HG03103 (cell line): ENCODE measurements at regions not wholly inside any gene's neighbourhood (a gene's known extent, or its start where the extent isn't known, plus 50 kb on each side); places are given as distances from the start of the nearest gene placed in this dataset.

ENCODE experiments used
- ATAC-seq: cut with Tn5 transposase; IDR thresholded peaks from one replicate; pipeline ENCODE4 v1.9.1; 2021; ENCODE audit warnings: low read depth; ENCODE audit not compliant: unreplicated experiment

GRCh38 chr11:122327528-122327927 is 211.5 kb upstream of the BLID start:
- ATAC-seq, result no peak

GRCh38 chr11:122323754-122324421 is 207.9 kb upstream of the BLID start:
- ATAC-seq, result no peak

- ATAC-seq, result no peak
Measured at GRCh38 chr11:122322329-122322728, 206.3 kb upstream of the BLID start.

GRCh38 chr11:122320671-122321070 is 204.7 kb upstream of the BLID start:
- no peak for ATAC-seq

GRCh38 chr11:122319691-122320620 is 203.9 kb upstream of the BLID start:
- ATAC-seq, result no peak

GRCh38 chr11:122319085-122319484 is 203.1 kb upstream of the BLID start:
- ATAC-seq, result no peak

- ATAC-seq, result no peak
Measured at GRCh38 chr11:122317305-122317704, 201.3 kb upstream of the BLID start.

- no peak for ATAC-seq
Measured at GRCh38 chr11:122313581-122313980, 197.6 kb upstream of the BLID start.

GRCh38 chr11:122311216-122311755 is 195.3 kb upstream of the BLID start:
- no peak for ATAC-seq

- ATAC-seq, result no peak
Measured at GRCh38 chr11:122310766-122311165, 194.8 kb upstream of the BLID start.

GRCh38 chr11:122309262-122309925 is 193.4 kb upstream of the BLID start:
- no peak for ATAC-seq

GRCh38 chr11:122308226-122308625 is 192.2 kb upstream of the BLID start:
- no peak for ATAC-seq

GRCh38 chr11:122307476-122308035 is 191.5 kb upstream of the BLID start:
- no peak for ATAC-seq

GRCh38 chr11:122306831-122307391 is 190.9 kb upstream of the BLID start:
- no peak for ATAC-seq

- ATAC-seq, result no peak
Measured at GRCh38 chr11:122305426-122306320, 189.7 kb upstream of the BLID start.

GRCh38 chr11:122304973-122305372 is 189.0 kb upstream of the BLID start:
- ATAC-seq, result no peak

GRCh38 chr11:122304306-122304705 is 188.3 kb upstream of the BLID start:
- no peak for ATAC-seq

GRCh38 chr11:122294041-122294440 is 178.0 kb upstream of the BLID start:
- ATAC-seq, result no peak

GRCh38 chr11:122293296-122294023 is 177.4 kb upstream of the BLID start:
- ATAC-seq, result no peak
